CD4-positive, alpha-beta T cell (primary cell): ENCODE measurements at regions not wholly inside any gene's neighbourhood (a gene's known extent, or its start where the extent isn't known, plus 50 kb on each side); places are given as distances from the start of the nearest gene placed in this dataset.

ENCODE experiments used
- ATAC-seq: fragments of 200-7000 bp; cut with Tn5 transposase; one replicate; pipeline ENCODE4 v1.10.0; 2022; ENCODE audit warnings: mild to moderate bottlenecking; ENCODE audit not compliant: poor library complexity
- CTCF ChIA-PET: fragments of 350-600 bp; sonication (Branson Sonifier 250); formaldehyde crosslinking; loops from one replicate; lab custom pipeline; 2021; ENCODE audit warnings: antibody characterized with exemption, inconsistent platforms; lab: Charles Lee
- POLR2A ChIA-PET: fragments of 350-600 bp; sonication (Branson Sonifier 250); formaldehyde crosslinking; loops from one replicate; lab custom pipeline; 2021; ENCODE audit warnings: antibody characterized with exemption, inconsistent platforms; lab: Charles Lee
- DNase-seq, 14 experiments: peaks; one replicate each; pipeline ENCODE4 v3.0.0-alpha.2; 2013 to 2020; ENCODE audit warnings: mixed read lengths in 2 of 14
- H3K27ac ChIP-seq, 2 donors: one replicate each; pipeline versions ENCODE4 v1.5.1 to v1.7.0; 2013; ENCODE audit warnings: low read length in 2 of 2, low read depth in 1 of 2, mild to moderate bottlenecking in 1 of 2
- H3K27me3 ChIP-seq, 2 experiments: 1 replicate in 1 of 2; 2 replicates in 1 of 2; pipeline versions ENCODE4 v1.6.1 to v1.7.0; 2013; ENCODE audit warnings: low read length in 2 of 2, control low read depth in 1 of 2, mild to moderate bottlenecking in 1 of 2, moderate library complexity in 1 of 2; ENCODE audit not compliant: insufficient read depth in 2 of 2, control insufficient read depth in 1 of 2
- H3K36me3 ChIP-seq: one replicate; pipeline ENCODE4 v1.6.1; 2013; ENCODE audit warnings: low read length, control low read depth; ENCODE audit not compliant: insufficient read depth
- H3K4me1 ChIP-seq: one replicate; pipeline ENCODE4 v1.6.1; 2013; ENCODE audit warnings: low read length, control low read depth; ENCODE audit not compliant: insufficient read depth
- H3K4me3 ChIP-seq: one replicate; pipeline ENCODE4 v1.5.1; 2013; ENCODE audit warnings: mild to moderate bottlenecking, low read length, moderate library complexity
- H3K9me3 ChIP-seq, 2 experiments: 1 replicate in 1 of 2; 2 replicates in 1 of 2; pipeline versions ENCODE4 v1.6.1 to v1.7.0; 2013; ENCODE audit warnings: low read length in 2 of 2, mild to moderate bottlenecking in 2 of 2, control low read depth in 1 of 2, moderate library complexity in 1 of 2; ENCODE audit not compliant: control insufficient read depth in 1 of 2, insufficient read depth in 1 of 2
- H3K27ac Mint-ChIP-seq: one replicate; pipeline ENCODE4 v1.8.0; 2020; ENCODE audit warnings: mixed read lengths
- H3K27me3 Mint-ChIP-seq: one replicate; pipeline ENCODE4 v1.8.0; 2021; ENCODE audit warnings: mixed read lengths
- H3K36me3 Mint-ChIP-seq: one replicate; pipeline ENCODE4 v1.8.0; 2021; ENCODE audit warnings: low read depth, mixed read lengths
- H3K4me1 Mint-ChIP-seq: one replicate; pipeline ENCODE4 v1.8.0; 2021; ENCODE audit warnings: low read depth, mixed read lengths
- H3K4me3 Mint-ChIP-seq: one replicate; pipeline ENCODE4 v1.8.0; 2020; ENCODE audit warnings: mild to moderate bottlenecking, mixed read lengths
- H3K9me3 Mint-ChIP-seq: one replicate; pipeline ENCODE4 v1.8.0; 2020; ENCODE audit warnings: mixed read lengths
- intact Hi-C, 2 experiments: fragments of 100-400 bp; cut with DNase I in 1 of 2; cut with micrococcal nuclease in 1 of 2; formaldehyde crosslinking; loops; one replicate each; pipeline versions ENCODE4 v1.15.1 to v1.9.0; 2023 to 2025; cut with DNase I, micrococcal nuclease
- TF ChIP-seq, protein P1 (sequence below): fragments of 200-600 bp; IDR thresholded peaks from one replicate; pipeline ENCODE4 v1.8.0; 2022; ENCODE audit warnings: antibody characterized with exemption, mild to moderate bottlenecking

DNA sequence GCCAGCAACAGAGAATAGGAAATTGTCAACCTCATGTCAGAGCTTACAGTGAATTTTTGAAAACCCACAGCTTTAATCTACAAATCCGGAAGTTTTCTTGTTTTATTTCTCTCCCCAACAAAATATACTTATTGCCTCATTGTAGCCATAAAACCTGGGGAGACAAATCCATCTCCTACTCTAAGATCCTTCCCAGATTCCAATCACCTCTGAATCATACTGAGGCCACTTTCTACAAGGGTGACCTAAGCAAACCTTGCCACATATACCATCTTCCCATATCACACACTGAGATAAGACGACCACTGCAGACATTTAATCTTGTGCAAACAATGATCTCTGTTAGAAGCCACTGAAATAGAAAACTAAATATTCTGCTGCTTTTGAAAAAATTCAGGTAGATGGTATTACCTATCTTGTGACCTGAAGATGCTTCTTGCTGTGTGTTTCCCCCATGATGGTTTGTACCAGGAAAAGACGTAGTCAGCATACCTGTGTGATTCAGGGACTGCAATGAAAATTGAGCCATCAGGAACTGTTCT is 171.5 kb upstream of the DUSP10 start:
- H3K4me3 ChIP-seq: no peak overlapping the region
- intact Hi-C loops: no loop called here
- no peaks in the 10 kb centered on the region for H3K27me3 ChIP-seq
- no peaks in the 10 kb centered on the region for H3K36me3 ChIP-seq
- H3K27ac ChIP-seq: no peak overlapping the region
- Mint-ChIP-seq H3K4me3 (no peak overlapping the region), H3K4me1 (no peaks in the 10 kb centered on the region), H3K36me3 (no peaks in the 10 kb centered on the region), H3K9me3 (no peaks in the 10 kb centered on the region), H3K27me3 (no peaks in the 10 kb centered on the region), H3K27ac (no peak overlapping the region)
- TF ChIP-seq, protein P1, sequence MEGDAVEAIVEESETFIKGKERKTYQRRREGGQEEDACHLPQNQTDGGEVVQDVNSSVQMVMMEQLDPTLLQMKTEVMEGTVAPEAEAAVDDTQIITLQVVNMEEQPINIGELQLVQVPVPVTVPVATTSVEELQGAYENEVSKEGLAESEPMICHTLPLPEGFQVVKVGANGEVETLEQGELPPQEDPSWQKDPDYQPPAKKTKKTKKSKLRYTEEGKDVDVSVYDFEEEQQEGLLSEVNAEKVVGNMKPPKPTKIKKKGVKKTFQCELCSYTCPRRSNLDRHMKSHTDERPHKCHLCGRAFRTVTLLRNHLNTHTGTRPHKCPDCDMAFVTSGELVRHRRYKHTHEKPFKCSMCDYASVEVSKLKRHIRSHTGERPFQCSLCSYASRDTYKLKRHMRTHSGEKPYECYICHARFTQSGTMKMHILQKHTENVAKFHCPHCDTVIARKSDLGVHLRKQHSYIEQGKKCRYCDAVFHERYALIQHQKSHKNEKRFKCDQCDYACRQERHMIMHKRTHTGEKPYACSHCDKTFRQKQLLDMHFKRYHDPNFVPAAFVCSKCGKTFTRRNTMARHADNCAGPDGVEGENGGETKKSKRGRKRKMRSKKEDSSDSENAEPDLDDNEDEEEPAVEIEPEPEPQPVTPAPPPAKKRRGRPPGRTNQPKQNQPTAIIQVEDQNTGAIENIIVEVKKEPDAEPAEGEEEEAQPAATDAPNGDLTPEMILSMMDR: no peak
- no peak for ATAC-seq
- H3K4me1 ChIP-seq: no peaks in the 10 kb centered on the region
- no peaks in the 10 kb centered on the region for H3K9me3 ChIP-seq
- DNase-seq: no peak
- POLR2A ChIA-PET: no interaction called here
- CTCF ChIA-PET: no interaction called here

DNA sequence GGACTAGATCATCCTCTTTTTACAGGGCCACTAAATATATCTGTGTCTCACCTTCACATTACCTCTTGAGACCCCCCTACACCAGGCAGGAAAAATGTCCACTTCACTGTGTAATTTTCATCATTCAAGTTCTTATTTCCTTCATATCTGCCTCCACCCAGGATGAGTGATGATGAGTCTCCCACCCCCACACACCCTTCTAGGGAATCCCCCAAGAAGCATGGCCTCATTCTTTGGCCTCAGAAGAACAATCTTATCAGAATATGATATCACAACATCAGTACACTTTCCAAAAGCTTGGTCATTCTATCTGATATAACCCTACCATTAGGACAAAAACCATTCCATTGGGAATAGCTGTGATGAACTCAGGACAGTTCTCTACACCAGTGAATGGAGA is 170.3 kb upstream of the DUSP10 start:
- Histone ChIP-seq H3K9me3 (no peaks in the 10 kb centered on the region), H3K4me1 (no peaks in the 10 kb centered on the region), H3K27ac (no peak overlapping the region), H3K4me3 (no peak overlapping the region), H3K36me3 (no peaks in the 10 kb centered on the region), H3K27me3 (no peaks in the 10 kb centered on the region)
- DNase-seq: no peak
- Mint-ChIP-seq H3K36me3 (no peaks in the 10 kb centered on the region), H3K4me3 (no peak overlapping the region), H3K9me3 (no peaks in the 10 kb centered on the region), H3K27me3 (no peaks in the 10 kb centered on the region), H3K27ac (no peak overlapping the region), H3K4me1 (no peaks in the 10 kb centered on the region)
- ChIA-PET POLR2A (no interaction called here), CTCF (no interaction called here)
- TF ChIP-seq, protein P1: no peak
- ATAC-seq: no peak
- intact Hi-C loops: no loop called here

DNA sequence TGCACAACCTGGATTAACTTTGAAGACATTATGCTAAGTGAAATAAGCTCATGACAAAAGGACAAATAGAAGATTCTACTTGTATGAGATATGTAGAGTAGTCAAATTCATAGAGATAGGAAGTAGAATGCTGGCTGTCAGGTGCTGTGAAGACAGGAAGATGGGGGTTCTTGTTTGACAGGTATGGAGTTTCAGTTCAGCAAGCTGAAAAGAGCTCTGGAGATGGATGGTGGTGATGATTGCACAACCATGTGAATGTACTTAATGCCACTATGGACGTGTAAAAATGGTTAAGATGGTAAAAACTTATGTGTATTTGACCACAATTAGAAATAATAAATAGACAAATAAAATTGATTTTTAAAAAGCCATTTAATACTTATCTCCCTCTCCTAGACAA is 169.8 kb upstream of the DUSP10 start:
- CTCF ChIA-PET: no interaction called here
- Mint-ChIP-seq H3K27ac (no peak overlapping the region), H3K4me3 (no peak overlapping the region), H3K27me3 (no peaks in the 10 kb centered on the region), H3K36me3 (no peaks in the 10 kb centered on the region), H3K9me3 (no peaks in the 10 kb centered on the region), H3K4me1 (no peaks in the 10 kb centered on the region)
- intact Hi-C loops: no loop called here
- Histone ChIP-seq H3K9me3 (no peaks in the 10 kb centered on the region), H3K27me3 (no peaks in the 10 kb centered on the region), H3K4me1 (no peaks in the 10 kb centered on the region), H3K36me3 (no peaks in the 10 kb centered on the region), H3K4me3 (no peak overlapping the region), H3K27ac (no peak overlapping the region)
- TF ChIP-seq, protein P1: no peak
- ATAC-seq: no peak
- no peak for DNase-seq
- POLR2A ChIA-PET: no interaction called here
